Activated effector memory CD4-positive, alpha-beta T cell treated with anti-CD3 and anti-CD28 coated beads, Interleukin-2, amount 50 U/mL, for 16 hours (primary cell): ENCODE measurements at regions not wholly inside any gene's neighbourhood (a gene's known extent, or its start where the extent isn't known, plus 50 kb on each side); places are given as distances from the start of the nearest gene placed in this dataset.
A peak's percentile ranks its signal among the peaks of the same experiment; 100 is the strongest.

Experiments used
- DNase-seq: peaks from one replicate; pipeline ENCODE4 v3.0.0-alpha.2; 2020

GRCh38 chr14:49463146-49463545 is 123.0 kb downstream of the RPS29 start:
- no peak for DNase-seq

DNA sequence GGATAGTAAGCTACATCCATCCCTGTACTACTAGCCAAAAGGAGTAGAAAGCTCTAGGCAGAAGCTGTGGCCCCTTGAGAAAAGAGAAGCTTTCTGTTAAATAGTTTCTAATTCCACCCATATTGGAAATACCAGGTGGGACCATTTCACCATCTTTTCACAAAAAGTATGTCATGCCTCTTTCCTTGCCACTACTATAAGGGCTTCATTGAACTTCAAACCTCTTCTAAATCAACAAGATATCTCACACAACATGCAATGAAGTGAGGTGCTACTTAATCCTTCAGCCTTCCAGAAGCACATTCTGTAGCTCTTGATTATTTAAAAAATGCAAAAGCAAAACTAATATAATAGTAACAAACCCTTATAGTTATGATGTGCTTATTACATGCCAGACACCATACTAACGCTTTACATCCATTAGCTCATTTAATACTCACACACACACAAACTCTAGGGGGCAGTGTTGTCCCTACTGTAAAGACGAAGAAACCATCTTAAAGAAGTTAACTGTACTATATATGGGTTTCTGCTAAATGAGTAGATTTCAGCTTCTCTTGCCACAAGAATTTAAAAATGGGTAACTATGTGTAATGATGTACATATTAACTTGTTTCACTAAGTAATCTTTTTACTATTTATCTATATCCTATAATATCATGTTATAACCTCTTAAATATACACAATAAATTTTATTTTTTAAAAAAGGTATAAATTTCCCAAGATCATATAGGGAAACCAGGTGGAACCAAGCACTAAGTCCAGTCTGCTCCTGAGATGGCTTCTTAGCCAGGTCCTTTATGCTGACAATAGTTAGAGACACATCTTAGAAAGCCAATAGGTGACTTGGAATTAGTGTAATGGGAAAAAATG is 124.4 kb downstream of the RPS29 start:
- peak; percentile 65 for DNase-seq

GRCh38 chr14:49460662-49461061 is 125.5 kb downstream of the RPS29 start:
- no peak for DNase-seq

GRCh38 chr14:49456589-49456988 is 129.6 kb downstream of the RPS29 start:
- no peak for DNase-seq

GRCh38 chr14:49451938-49452337 is 134.2 kb downstream of the RPS29 start:
- DNase-seq = no peak

DNA sequence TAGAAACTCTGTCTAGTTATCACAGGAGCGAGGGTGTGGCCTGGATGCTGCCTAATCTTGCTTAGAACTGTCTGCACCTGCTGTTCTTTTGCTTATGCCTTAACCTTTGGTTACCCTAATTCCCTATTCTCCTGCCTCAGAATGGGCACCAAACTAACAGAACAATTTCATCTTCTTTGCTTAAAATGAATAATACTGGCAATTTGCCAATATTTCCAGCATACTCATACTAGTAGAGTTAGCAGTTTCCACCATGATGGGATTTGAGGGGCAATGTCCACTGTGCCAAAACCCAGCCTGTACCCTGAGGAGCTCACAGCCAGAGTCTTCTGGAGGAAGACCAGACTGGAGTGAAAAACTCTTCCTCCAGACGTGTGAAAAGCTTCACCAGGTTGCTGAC is 136.4 kb downstream of the RPS29 start:
- no peak for DNase-seq

DNA sequence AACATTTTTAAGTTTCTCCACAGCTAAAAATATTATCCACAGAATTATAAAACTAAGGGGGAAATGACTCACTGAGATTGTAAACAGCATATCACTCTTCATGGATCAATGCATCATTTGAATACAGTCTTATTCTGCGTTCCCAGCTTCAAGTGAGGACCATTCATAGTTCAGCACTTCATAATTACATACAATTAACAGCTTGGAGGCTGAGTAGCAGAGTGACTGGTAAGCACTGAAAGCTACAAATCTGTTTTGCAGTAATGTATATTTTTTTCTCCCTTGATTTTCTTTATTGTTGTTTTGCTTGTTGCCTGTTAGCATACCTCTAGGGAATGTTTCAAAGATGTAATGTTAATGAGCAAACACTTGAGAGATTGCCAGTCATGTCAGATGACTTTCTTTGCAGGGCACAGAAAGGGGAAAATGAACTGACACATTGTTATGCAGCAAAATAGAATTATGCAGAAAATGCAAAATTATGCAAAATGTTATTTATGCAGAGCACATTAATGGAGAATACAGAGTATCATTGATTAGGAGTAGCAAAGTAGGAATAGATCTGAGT is 138.6 kb downstream of the RPS29 start:
- DNase-seq = no peak

- no peak for DNase-seq
These were observed 139.4 kb downstream of the RPS29 start for GRCh38 chr14:49446801-49447200.

GRCh38 chr14:49438256-49438770 is 147.9 kb downstream of the RPS29 start:
- DNase-seq = no peak

- DNase-seq = no peak
These were observed 158.1 kb downstream of the RPS29 start for GRCh38 chr14:49428076-49428475.

DNA sequence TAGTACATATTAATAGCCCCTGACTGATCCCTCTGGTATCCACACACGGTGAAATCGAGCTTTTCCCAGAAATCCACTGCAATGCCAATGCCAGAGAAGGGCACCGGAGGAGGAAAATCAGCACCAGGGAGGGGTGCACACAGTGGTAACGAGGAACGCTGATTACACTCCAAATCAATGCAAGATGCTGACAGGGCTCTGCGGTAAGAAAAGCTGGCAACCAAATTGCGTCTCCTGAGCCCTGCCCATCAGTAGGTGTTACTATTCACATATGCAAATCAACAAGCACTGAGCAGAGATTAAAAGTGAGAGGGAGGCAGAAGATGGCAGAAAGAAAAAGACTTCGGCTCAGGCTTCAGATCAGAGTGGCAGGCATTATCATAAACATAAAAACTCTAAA is 159.1 kb downstream of the RPS29 start:
- no peak for DNase-seq

DNA sequence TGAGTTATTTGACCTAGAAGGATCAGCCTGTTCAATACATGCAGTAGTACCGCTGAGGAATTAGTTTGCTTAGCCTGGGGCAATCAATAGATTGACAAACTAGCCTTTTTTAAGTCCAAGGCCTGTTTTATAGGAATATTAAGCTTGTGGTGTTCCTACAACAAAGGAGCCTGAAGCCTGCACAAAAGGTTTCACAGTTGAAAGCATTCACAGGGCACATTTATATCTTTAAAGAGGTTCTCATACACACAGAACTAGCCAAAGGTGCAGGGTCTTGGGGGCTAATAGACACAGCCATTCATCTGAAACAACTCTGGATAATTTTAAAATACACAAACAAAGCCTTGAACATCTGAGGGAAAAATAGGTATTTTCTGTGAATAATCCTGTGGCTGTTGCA is 160.3 kb downstream of the RPS29 start:
- DNase-seq = no peak

GRCh38 chr14:49424436-49425331 is 161.5 kb downstream of the RPS29 start:
- DNase-seq = no peak

- DNase-seq = no peak
These were observed 166.0 kb downstream of the RPS29 start for GRCh38 chr14:49420201-49420600.

DNA sequence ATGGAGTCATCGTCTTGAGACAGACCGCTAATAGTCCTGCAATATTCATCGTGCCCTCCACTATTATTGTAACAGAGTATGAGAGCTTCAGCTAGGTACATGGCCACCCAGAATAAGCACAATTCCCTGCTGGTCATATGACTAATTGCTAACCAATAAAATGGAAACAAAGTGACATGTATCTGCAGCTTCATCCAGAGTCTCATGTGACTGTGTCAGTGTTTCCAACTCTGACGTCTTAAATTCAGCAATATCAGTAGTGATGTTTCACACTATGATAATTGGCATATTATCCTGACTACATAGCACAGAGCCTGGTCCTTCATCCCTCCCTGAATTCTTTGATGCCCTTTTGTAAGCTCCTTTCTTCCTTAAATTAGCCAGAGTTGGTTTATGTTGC is 167.4 kb downstream of the RPS29 start:
- DNase-seq = no peak

- DNase-seq = no peak
These were observed 168.4 kb downstream of the RPS29 start for GRCh38 chr14:49417790-49418189.

GRCh38 chr14:49408187-49408933 is 177.8 kb downstream of the RPS29 start:
- no peak for DNase-seq

DNA sequence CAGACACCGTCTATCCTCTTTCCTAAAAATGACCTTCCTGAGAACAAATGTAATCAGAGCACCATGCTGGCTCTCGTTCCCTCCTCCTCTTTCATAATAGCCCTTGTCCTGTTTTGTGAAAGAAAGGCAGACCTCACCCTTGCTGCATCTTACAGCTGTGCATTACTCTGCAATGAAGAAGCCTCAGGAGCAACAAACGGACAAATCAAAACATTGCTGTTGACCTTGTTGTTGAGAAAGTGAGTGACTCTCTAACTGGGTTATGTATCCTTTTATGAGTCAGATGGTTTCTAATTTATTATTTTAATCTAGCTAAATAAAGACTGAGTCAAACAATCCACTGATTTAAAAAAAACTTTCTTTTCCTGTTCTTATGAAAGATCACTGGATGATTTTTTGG is 180.9 kb downstream of the RPS29 start:
- DNase-seq = no peak

GRCh38 chr14:49401373-49401772 is 184.8 kb downstream of the RPS29 start:
- no peak for DNase-seq

DNA sequence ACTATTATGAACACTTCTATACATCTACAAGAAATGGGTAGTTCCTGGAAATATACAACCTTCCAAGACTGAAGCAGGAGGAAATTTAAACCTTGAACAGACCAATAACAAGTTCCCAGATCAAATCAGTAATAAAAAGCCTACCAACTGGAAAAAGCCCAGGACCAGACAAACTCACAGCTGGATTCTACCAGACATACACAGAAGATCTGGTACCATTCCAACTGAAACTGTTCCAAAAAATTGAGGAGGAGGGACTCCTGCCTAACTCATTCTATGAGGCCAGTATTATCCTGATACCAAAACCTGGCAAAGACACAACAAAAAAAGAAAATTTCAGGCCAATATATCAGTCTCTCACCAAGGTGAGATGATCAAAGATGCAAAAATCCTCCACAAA is 189.4 kb downstream of the RPS29 start:
- no peak for DNase-seq

DNA sequence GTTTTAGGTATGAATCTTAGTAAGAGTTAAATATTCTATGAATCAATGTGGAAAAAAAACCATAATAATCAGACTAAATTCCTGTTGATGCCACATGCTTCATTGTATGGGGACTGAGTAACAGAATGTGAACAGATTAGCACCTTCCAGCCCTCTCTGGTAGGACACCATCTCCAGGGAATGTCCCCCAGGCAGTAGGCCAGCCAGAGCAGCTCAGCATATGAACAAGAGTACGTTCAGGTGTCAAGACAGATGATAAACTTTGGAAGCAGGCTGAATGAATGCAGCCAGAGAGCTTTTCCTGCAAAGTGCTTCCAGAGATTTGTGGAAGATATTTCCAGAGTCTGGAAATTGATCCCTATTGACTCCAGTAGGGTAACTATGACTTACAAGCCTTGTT is 204.4 kb downstream of the RPS29 start:
- DNase-seq = no peak

DNA sequence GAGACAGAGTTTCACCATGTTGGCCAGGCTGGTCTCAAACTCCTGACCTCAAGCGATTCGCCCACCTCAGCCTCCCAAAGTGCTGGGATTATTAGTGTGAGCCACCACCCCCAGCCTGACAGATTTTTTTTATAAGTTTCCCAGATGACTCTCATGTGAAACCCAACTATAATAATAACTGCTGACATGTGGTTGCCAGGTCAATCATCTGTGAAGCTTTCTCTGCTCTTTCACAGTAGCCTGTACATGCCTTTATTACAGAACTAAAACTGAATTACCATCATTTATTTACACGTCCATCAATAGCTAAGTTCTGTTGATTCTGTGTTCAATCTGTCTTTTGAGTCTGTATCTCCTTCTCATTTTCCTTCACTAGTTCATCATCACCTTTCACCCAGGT is 218.5 kb downstream of the RPS29 start:
- no peak for DNase-seq

DNA sequence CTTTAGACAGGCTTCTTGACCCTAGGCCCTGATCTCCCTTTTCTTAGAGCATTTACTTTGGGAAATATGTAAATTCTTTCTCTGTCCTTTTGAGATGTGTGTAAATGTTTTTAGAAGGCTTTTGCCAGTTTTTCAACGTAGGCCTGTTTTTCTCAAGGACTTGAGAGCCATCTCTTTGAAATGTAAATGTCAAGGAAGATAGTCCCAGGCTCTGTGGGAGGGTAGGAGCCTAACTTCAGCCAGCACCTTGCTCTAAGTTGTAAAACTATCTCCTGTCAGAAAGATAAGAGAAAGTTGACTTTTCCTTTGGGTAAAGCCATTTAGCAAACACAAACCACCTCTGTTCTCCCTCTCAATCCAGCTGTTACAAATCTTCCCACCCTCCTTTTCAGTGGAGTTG is 219.8 kb downstream of the RPS29 start:
- no peak for DNase-seq
